GM23338 (cell line): ENCODE measurements at regions not wholly inside any gene's neighbourhood (a gene's known extent, or its start where the extent isn't known, plus 50 kb on each side); places are given as distances from the start of the nearest gene placed in this dataset.

Source experiments
- ATAC-seq: fragments of 200-7000 bp; cut with Tn5 transposase; 3 replicates; pipeline ENCODE4 v1.9.1; 2020
- DNase-seq: peaks from one replicate; pipeline ENCODE4 v3.0.0-alpha.2; 2015; ENCODE audit warnings: low spot score
- H2AFZ ChIP-seq: fragments of 200-600 bp; sonication (generic); 2 replicates; pipeline ENCODE4 v1.8.0; 2016; ENCODE audit warnings: antibody characterized with exemption, mild to moderate bottlenecking, moderate library complexity
- H3F3A ChIP-seq: fragments of 200-600 bp; sonication (generic); replicated peaks from 2 replicates; pipeline ENCODE4 v1.8.0; 2017; ENCODE audit warnings: antibody characterized with exemption, mixed run types, low read depth
- H3K27ac ChIP-seq: fragments of 200-600 bp; sonication (generic); 2 replicates; pipeline ENCODE4 v1.6.1; 2016; ENCODE audit warnings: low read depth
- H3K27me3 ChIP-seq: fragments of 200-600 bp; sonication (generic); 2 replicates; pipeline ENCODE4 v1.8.0; 2016; ENCODE audit warnings: mild to moderate bottlenecking, mixed run types, moderate library complexity; ENCODE audit not compliant: insufficient read depth
- H3K36me3 ChIP-seq: fragments of 200-600 bp; sonication (generic); 2 replicates; pipeline ENCODE4 v1.8.0; 2016; ENCODE audit warnings: mild to moderate bottlenecking; ENCODE audit not compliant: insufficient read depth
- H3K4me1 ChIP-seq: fragments of 200-600 bp; sonication (generic); 2 replicates; pipeline ENCODE4 v1.8.0; 2016; ENCODE audit warnings: mild to moderate bottlenecking, moderate library complexity; ENCODE audit not compliant: insufficient read depth
- H3K4me2 ChIP-seq: fragments of 200-600 bp; sonication (generic); 2 replicates; pipeline ENCODE4 v1.7.1; 2017; ENCODE audit warnings: mixed run types
- H3K4me3 ChIP-seq: fragments of 200-600 bp; sonication (generic); 2 replicates; pipeline ENCODE4 v1.6.1; 2016; ENCODE audit warnings: mixed run types
- H3K79me2 ChIP-seq: fragments of 200-600 bp; sonication (generic); replicated peaks from 2 replicates; pipeline ENCODE4 v1.8.0; 2017; ENCODE audit warnings: mild to moderate bottlenecking; ENCODE audit not compliant: insufficient read depth
- H3K9me2 ChIP-seq: fragments of 200-600 bp; sonication (generic); 2 replicates; pipeline ENCODE4 v1.8.0; 2017; ENCODE audit not compliant: insufficient read depth
- H4K20me1 ChIP-seq: fragments of 200-600 bp; sonication (generic); replicated peaks from 2 replicates; pipeline ENCODE4 v1.8.0; 2017; ENCODE audit warnings: mild to moderate bottlenecking; ENCODE audit not compliant: insufficient read depth
- H3K27ac Mint-ChIP-seq: 2 replicates; pipeline ENCODE4 v1.8.0; 2020; ENCODE audit warnings: inconsistent platforms, mild to moderate bottlenecking, moderate library complexity, mixed read lengths
- H3K27me3 Mint-ChIP-seq: 3 replicates; pipeline ENCODE4 v1.8.0; 2022; ENCODE audit warnings: low read depth, mild to moderate bottlenecking, moderate library complexity, mixed read lengths, inconsistent platforms; ENCODE audit not compliant: insufficient read depth, poor library complexity
- H3K36me3 Mint-ChIP-seq: 3 replicates; pipeline ENCODE4 v1.8.0; 2021; ENCODE audit warnings: low read depth, mild to moderate bottlenecking, inconsistent platforms, moderate library complexity, mixed read lengths
- H3K4me1 Mint-ChIP-seq: 3 replicates; pipeline ENCODE4 v1.8.0; 2020; ENCODE audit warnings: mild to moderate bottlenecking, inconsistent platforms, mixed read lengths
- H3K4me3 Mint-ChIP-seq: 3 replicates; pipeline ENCODE4 v1.8.0; 2021; ENCODE audit warnings: moderate library complexity, mild to moderate bottlenecking, inconsistent platforms, mixed read lengths
- H3K9me3 Mint-ChIP-seq: 3 replicates; pipeline ENCODE4 v1.8.0; 2020; ENCODE audit warnings: moderate library complexity, mild to moderate bottlenecking, inconsistent platforms, mixed read lengths
- CREB1 ChIP-seq: fragments of 250-450 bp; sonication (Bioruptor Pico); IDR thresholded peaks from 2 replicates; pipeline ENCODE4 v1.5.0; 2020; ENCODE audit warnings: low read depth, mild to moderate bottlenecking, moderate library complexity
- CTCF ChIP-seq, 2 experiments: fragments of 200-600 bp in 1 of 2; sonication (generic) in 1 of 2; conservative IDR thresholded peaks; 2 replicates each; pipeline versions ENCODE4 v1.5.1 to v1.6.1; 2016 to 2017; ENCODE audit warnings: antibody characterized with exemption in 2 of 2, low read depth in 2 of 2, mild to moderate bottlenecking in 2 of 2, moderate library complexity in 1 of 2
- ETS1 ChIP-seq: IDR thresholded peaks from 2 replicates; pipeline ENCODE4 v1.6.1; 2016; ENCODE audit warnings: antibody characterized with exemption
- EZH2 ChIP-seq: fragments of 200-600 bp; sonication (generic); IDR thresholded peaks from one replicate; pipeline ENCODE4 v1.8.0; 2017; ENCODE audit warnings: antibody characterized with exemption, mild to moderate bottlenecking, low read depth; ENCODE audit not compliant: unreplicated experiment
- EZH2phosphoT487 ChIP-seq: fragments of 200-600 bp; sonication (generic); IDR thresholded peaks from one replicate; pipeline ENCODE4 v1.8.1; 2018; ENCODE audit warnings: antibody characterized with exemption; ENCODE audit not compliant: unreplicated experiment
- JUNB ChIP-seq: IDR thresholded peaks from one replicate; pipeline ENCODE4 v1.6.1; 2016; ENCODE audit warnings: antibody characterized with exemption; ENCODE audit not compliant: unreplicated experiment
- POLR2AphosphoS5 ChIP-seq: IDR thresholded peaks from 2 replicates; pipeline ENCODE4 v1.6.1; 2016; ENCODE audit warnings: antibody characterized with exemption, low read depth
- REST ChIP-seq: IDR thresholded peaks from one replicate; pipeline ENCODE4 v1.6.1; 2018; ENCODE audit warnings: antibody characterized with exemption; ENCODE audit not compliant: unreplicated experiment
- STAT1 ChIP-seq: IDR thresholded peaks from one replicate; pipeline ENCODE4 v1.6.1; 2016; ENCODE audit warnings: antibody characterized with exemption; ENCODE audit not compliant: unreplicated experiment
- ZNF114 ChIP-seq: fragments of 250-450 bp; sonication (Bioruptor Pico); IDR thresholded peaks from 2 replicates; pipeline ENCODE4 v1.5.0; 2020; ENCODE audit warnings: mild to moderate bottlenecking, moderate library complexity
- ZNF331 ChIP-seq: fragments of 250-450 bp; sonication (Bioruptor Pico); IDR thresholded peaks from 2 replicates; pipeline ENCODE4 v1.5.0; 2020; ENCODE audit warnings: low read depth, mild to moderate bottlenecking, moderate library complexity
- ZNF462 ChIP-seq: fragments of 250-450 bp; sonication (Bioruptor Pico); IDR thresholded peaks from 2 replicates; pipeline ENCODE4 v1.5.0; 2020; ENCODE audit warnings: mild to moderate bottlenecking, moderate library complexity

- TF ChIP-seq ZNF462: no peak
- TF ChIP-seq CREB1: no peak
- TF ChIP-seq EZH2phosphoT487: no peak
- no peak for TF ChIP-seq POLR2AphosphoS5
- TF ChIP-seq ZNF114 (CRISPR knock-in tag): no peak
- no peak for TF ChIP-seq ZNF331 (CRISPR knock-in tag)
- TF ChIP-seq JUNB: no peak
Measured at GRCh38 chr18:8516371-8517250, 92.6 kb upstream of the RAB12 start (continued).

GRCh38 chr18:8517276-8517675 lies 92.0 kb upstream of the RAB12 start:
- no peaks in the 10 kb centered on the region for H3K27me3 ChIP-seq
- Mint-ChIP-seq H3K4me3 (no peak overlapping the region), H3K9me3 (peaks cover 21% of the 10 kb centered on the region), H3K36me3 (peaks cover 10% of the 10 kb centered on the region), H3K4me1 (no peaks in the 10 kb centered on the region), H3K27me3 (no peaks in the 10 kb centered on the region), H3K27ac (no peak overlapping the region)
- H2AFZ ChIP-seq: no peak overlapping the region
- peaks cover 4% of the 10 kb centered on the region; the same call in 1 of the 2 replicates for H3K9me2 ChIP-seq
- H3K4me1 ChIP-seq: no peaks in the 10 kb centered on the region
- no peaks in the 10 kb centered on the region for H3K79me2 ChIP-seq
- H3F3A ChIP-seq: no peaks in the 10 kb centered on the region
- no peaks in the 10 kb centered on the region for H4K20me1 ChIP-seq
- H3K36me3 ChIP-seq: no peaks in the 10 kb centered on the region
- H3K27ac ChIP-seq: no peak overlapping the region
- no peak for DNase-seq
- no peak overlapping the region for H3K4me2 ChIP-seq
- H3K4me3 ChIP-seq: no peak overlapping the region
- no peak for ATAC-seq
- TF ChIP-seq JUNB (no peak), EZH2phosphoT487 (no peak), EZH2 (no peak), ETS1 (no peak), CTCF (conservative IDR thresholded peaks at IDR 0.05; ENCODE audit: low read depth in 2 of 2) (no peak), REST (no peak), ZNF114 (CRISPR knock-in tag) (no peak), CREB1 (no peak), STAT1 (no peak)
